Activated naive CD8-positive, alpha-beta T cell treated with anti-CD3 and anti-CD28 coated beads, Interleukin-2, amount 10 ng/mL, durations not matched to agents 7 days and 5 days (primary cell): ENCODE measurements at regions not wholly inside any gene's neighbourhood (a gene's known extent, or its start where the extent isn't known, plus 50 kb on each side); places are given as distances from the start of the nearest gene placed in this dataset.
"Not testable (repeated sequence)": the region's sequence is repeated elsewhere in the genome, so short reads cannot be mapped to it uniquely, and the experiment has no call there.

Experiments used
- ATAC-seq: fragments of 150-1000 bp; cut with Tn5 transposase; one replicate; pipeline ENCODE4 v1.10.0; 2021; ENCODE audit warnings: low read depth, moderate library complexity
- POLR2A ChIA-PET: fragments of 350-600 bp; sonication (Branson Sonifier 250); formaldehyde crosslinking; loops from one replicate; lab custom pipeline; 2021; ENCODE audit warnings: antibody characterized with exemption; lab: Charles Lee
- DNase-seq: peaks from one replicate; pipeline ENCODE4 v3.0.0; 2021
- H3K27ac Mint-ChIP-seq: one replicate; pipeline ENCODE4 v1.8.0; 2022; ENCODE audit warnings: mild to moderate bottlenecking, mixed read lengths
- H3K27me3 Mint-ChIP-seq: one replicate; pipeline ENCODE4 v1.8.0; 2022; ENCODE audit warnings: mild to moderate bottlenecking, moderate library complexity, mixed read lengths
- H3K36me3 Mint-ChIP-seq: one replicate; pipeline ENCODE4 v1.8.0; 2021; ENCODE audit warnings: mild to moderate bottlenecking, mixed read lengths
- H3K4me1 Mint-ChIP-seq: one replicate; pipeline ENCODE4 v1.8.0; 2021; ENCODE audit warnings: mixed read lengths
- H3K4me3 Mint-ChIP-seq: one replicate; pipeline ENCODE4 v1.8.0; 2022; ENCODE audit warnings: mild to moderate bottlenecking, moderate library complexity, mixed read lengths
- H3K9me3 Mint-ChIP-seq: one replicate; pipeline ENCODE4 v1.8.0; 2021; ENCODE audit warnings: mixed read lengths

DNA sequence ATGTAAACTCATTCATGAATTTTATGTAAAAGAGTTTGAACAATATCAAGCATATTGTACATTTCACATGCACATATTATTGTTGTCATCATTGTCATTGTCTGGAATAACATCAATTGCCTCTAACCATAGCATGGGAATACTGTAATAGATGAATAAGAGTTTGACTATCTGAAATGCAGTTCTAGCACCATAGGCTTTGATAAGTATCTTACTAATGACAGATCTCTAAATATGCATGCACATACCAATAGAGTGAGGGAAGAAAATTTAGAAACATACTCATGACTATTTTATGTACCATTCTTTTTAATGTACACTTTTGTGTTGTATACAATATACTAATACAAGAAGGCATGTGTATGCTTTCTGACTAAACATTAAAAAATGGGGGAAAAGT lies 161.6 kb upstream of the SPRY1 start:
- DNase-seq, result no peak
- POLR2A ChIA-PET, result no interaction called here
- no peaks in the 10 kb centered on the region for H3K4me1 Mint-ChIP-seq
- no peak for ATAC-seq
- no peak overlapping the region for H3K4me3 Mint-ChIP-seq
- H3K27me3 Mint-ChIP-seq, result no peaks in the 10 kb centered on the region
- H3K27ac Mint-ChIP-seq, result no peak overlapping the region
- H3K36me3 Mint-ChIP-seq, result peaks cover 13% of the 10 kb centered on the region
- H3K9me3 Mint-ChIP-seq, result peaks cover 6% of the 10 kb centered on the region

DNA sequence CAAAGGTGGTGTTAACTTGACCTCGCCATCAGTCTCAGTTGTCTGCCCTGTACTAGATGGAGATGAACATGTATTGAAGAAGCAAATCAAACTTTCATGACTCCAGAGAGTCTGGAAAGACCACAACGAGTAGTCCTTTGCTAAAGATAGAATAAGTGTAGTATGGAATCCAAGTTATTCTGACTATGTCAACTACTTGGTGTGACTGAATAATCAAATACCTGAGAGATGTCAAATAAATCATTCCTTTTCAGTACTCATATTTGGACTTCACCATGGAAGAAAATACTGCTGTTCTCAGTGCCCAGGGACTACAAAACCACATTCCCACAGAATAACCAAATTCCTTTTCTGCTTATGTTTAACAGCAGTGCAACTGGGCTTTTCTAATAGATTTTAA lies 161.2 kb upstream of the SPRY1 start:
- DNase-seq (no peak), ATAC-seq (no peak)
- no peaks in the 10 kb centered on the region for H3K4me1 Mint-ChIP-seq
- H3K4me3 Mint-ChIP-seq, result no peak overlapping the region
- H3K9me3 Mint-ChIP-seq, result peaks cover 8% of the 10 kb centered on the region
- POLR2A ChIA-PET, result no interaction called here
- peaks cover 8% of the 10 kb centered on the region for H3K36me3 Mint-ChIP-seq
- H3K27ac Mint-ChIP-seq, result no peak overlapping the region
- no peaks in the 10 kb centered on the region for H3K27me3 Mint-ChIP-seq

DNA sequence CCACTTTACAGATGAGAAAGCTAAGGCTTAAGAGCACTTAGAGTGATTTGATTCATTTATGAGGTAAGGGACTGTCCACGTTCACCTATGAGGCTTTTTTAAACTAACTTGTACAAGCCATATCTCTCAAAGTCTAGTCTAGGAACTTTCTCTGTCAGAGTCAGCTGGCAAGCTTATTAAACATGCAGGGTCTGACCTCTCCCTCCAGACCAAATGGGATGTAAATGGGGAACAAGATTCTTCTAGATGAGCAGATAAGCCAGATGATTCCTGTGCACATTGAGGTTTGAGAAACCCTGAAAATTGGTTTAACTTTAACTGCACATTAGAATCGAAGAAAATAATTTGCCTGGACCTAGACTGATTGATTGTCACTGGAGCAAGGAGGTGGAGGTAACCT lies 160.0 kb upstream of the SPRY1 start:
- Mint-ChIP-seq H3K9me3 (peaks cover 8% of the 10 kb centered on the region), H3K27ac (no peak overlapping the region), H3K27me3 (no peaks in the 10 kb centered on the region), H3K36me3 (peaks cover 6% of the 10 kb centered on the region), H3K4me1 (no peaks in the 10 kb centered on the region), H3K4me3 (no peak overlapping the region)
- no peak for ATAC-seq
- DNase-seq, result no peak
- POLR2A ChIA-PET, result no interaction called here

DNA sequence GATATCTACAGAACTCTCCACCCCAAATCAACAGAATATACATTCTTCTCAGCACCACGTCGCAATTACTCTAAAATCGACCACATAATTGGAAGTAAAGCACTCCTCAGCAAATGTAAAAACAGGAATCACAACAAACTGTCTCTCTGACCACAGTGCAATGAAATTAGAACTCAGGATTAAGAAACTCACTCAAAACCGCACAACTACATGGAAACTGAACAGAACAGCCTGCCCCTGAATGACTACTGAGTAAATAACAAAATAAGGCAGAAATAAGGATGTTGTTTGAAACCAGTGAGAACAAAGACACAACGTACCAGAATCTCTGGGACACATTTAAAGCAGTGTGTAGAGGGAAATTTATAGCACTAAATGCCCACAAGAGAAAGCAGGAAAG lies 156.3 kb upstream of the SPRY1 start:
- H3K9me3 Mint-ChIP-seq, H3K36me3 Mint-ChIP-seq, H3K4me3 Mint-ChIP-seq, H3K4me1 Mint-ChIP-seq, H3K27ac Mint-ChIP-seq, ATAC-seq, POLR2A ChIA-PET, DNase-seq, H3K27me3 Mint-ChIP-seq: not testable (repeated sequence)

DNA sequence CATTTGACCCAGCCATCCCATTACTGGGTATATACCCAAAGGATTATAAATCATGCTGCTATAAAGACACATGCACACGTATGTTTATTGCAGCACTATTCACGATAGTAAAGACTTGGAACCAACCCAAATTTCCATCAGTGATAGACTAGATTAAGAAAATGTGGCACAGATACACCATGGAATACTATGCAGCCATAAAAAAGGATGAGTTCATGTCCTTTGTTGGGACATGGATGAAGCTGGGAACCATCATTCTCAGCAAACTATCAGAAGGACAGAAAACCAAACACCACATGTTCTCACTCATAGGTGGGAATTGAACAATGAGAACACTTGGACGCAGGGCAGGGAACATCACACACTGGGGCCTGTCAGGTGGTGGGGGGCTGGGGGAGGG lies 153.4 kb upstream of the SPRY1 start:
- H3K27ac Mint-ChIP-seq, H3K4me1 Mint-ChIP-seq, H3K36me3 Mint-ChIP-seq, POLR2A ChIA-PET, DNase-seq, H3K27me3 Mint-ChIP-seq, H3K4me3 Mint-ChIP-seq, H3K9me3 Mint-ChIP-seq, ATAC-seq: not testable (repeated sequence)

DNA sequence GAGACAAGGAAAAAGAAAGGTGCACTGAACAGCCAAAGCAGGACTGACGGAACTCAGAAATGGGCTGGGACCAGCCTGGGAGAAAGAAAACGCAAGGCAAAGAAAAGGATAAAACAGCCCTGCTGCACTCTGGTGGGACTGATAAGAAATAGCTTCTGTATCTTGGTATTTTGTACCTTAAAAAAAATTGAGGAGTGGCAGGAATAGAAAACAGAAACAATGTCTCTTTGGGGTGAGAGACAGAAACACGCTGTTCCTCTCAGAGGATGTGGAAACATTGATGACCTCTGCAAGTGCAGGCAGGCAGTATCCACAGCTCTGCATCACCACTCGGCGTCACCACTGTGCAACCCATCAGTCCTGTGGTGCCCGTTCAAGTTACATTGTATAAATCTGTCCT lies 152.5 kb upstream of the SPRY1 start:
- DNase-seq, result no peak
- peaks cover under 1% of the 10 kb centered on the region for H3K36me3 Mint-ChIP-seq
- ATAC-seq, result no peak
- no peaks in the 10 kb centered on the region for H3K27me3 Mint-ChIP-seq
- POLR2A ChIA-PET, result no interaction called here
- H3K9me3 Mint-ChIP-seq, result peaks cover 6% of the 10 kb centered on the region
- no peak overlapping the region for H3K27ac Mint-ChIP-seq
- peaks cover 2% of the 10 kb centered on the region for H3K4me1 Mint-ChIP-seq
- H3K4me3 Mint-ChIP-seq, result no peak overlapping the region

DNA sequence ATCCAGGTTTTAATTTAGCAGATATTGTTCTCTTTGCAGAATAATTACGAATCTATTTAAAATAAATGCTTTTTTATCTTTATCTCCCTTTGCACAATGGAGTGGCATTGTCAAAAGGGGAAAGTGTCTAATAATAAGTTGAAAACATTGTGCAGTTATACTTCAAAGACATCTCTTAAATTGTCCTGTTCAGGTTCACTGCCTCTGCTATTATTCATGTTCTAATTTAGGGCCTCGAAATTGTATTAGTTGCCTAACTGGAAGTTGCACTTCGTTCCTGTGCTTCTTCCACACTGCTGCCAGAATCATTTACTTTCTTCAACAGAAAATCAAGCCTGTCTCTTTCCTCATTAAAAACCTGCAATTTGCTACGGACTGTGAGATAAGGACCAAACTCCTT lies 150.5 kb upstream of the SPRY1 start:
- H3K27me3 Mint-ChIP-seq, result no peaks in the 10 kb centered on the region
- DNase-seq (no peak), ATAC-seq (no peak)
- H3K36me3 Mint-ChIP-seq, result no peaks in the 10 kb centered on the region
- no peak overlapping the region for H3K27ac Mint-ChIP-seq
- H3K4me1 Mint-ChIP-seq, result peaks cover 2% of the 10 kb centered on the region
- H3K9me3 Mint-ChIP-seq, result peaks cover 2% of the 10 kb centered on the region
- POLR2A ChIA-PET, result no interaction called here
- H3K4me3 Mint-ChIP-seq, result no peak overlapping the region

DNA sequence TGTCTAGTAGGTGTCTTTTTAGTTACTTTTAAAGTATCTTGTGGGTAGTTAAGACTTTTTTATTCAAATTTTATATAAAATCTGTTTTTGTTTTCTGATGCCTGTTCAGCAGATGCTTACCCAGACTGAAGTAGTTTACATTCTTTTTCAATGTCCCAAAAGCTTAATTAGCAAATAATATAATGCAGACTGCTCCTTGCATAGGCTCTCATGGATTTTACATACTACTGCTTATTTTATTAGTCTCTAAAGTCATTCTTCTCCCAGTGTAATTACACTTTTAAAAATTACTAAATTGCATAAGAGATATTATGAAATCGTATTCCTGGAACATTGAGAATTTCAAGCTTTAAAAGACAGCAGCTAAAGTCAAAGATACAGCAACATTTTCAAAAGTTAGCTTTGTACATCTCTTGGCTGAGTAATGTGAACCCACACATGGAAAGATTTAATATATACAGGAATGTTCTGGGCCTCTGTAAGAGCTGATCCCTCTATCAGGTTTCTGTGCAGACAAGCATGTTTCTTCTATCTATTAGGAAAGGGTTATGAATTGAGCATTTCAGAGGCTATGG lies 148.4 kb upstream of the SPRY1 start:
- Mint-ChIP-seq H3K9me3 (no peaks in the 10 kb centered on the region), H3K36me3 (no peaks in the 10 kb centered on the region), H3K4me1 (peaks cover 2% of the 10 kb centered on the region), H3K27ac (no peak overlapping the region), H3K27me3 (no peaks in the 10 kb centered on the region), H3K4me3 (no peak overlapping the region)
- DNase-seq (no peak), ATAC-seq (no peak)
- POLR2A ChIA-PET, result no interaction called here

DNA sequence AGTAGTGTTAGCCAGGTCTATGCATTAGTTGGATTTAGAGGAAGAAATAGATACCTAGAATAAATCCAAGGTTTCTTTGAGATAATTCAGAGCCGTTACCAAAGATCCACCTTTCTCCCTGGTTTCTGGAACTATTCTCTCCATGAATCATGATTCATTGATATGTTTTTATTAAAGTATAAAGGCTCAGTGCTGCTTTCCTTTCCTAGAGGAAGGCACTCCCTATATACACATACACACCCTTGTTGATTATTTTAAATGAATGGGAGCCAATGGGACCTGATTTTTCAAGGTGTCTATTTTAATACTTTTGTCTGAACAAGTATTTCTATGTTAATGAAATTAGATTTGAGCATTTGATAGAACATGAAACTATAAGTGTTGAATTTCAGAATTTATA lies 146.8 kb upstream of the SPRY1 start:
- no peaks in the 10 kb centered on the region for H3K36me3 Mint-ChIP-seq
- H3K4me1 Mint-ChIP-seq, result no peaks in the 10 kb centered on the region
- no peak for ATAC-seq
- H3K9me3 Mint-ChIP-seq, result no peaks in the 10 kb centered on the region
- H3K4me3 Mint-ChIP-seq, result no peak overlapping the region
- POLR2A ChIA-PET, result no interaction called here
- H3K27me3 Mint-ChIP-seq, result no peaks in the 10 kb centered on the region
- no peak overlapping the region for H3K27ac Mint-ChIP-seq
- no peak for DNase-seq

DNA sequence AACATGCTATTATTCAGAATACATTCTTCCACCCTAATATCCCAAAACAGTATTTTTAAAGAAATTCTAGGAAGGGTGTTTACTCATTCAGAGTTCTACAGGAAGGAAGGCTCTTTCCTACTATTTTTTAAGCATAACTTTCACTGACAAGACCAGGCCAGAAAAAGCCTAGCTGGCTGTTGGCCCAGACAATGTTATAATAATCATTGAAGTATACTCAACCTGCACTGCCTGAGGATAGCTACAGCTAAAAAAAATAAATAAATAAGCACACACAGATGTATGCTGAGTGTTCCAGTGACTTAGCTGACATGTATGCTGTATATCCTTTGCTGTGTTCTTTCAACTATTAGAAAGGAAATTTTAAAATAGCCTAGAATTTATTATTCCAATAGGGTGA lies 145.8 kb upstream of the SPRY1 start:
- H3K4me1 Mint-ChIP-seq, result peaks cover under 1% of the 10 kb centered on the region
- no peaks in the 10 kb centered on the region for H3K36me3 Mint-ChIP-seq
- DNase-seq (no peak), ATAC-seq (no peak)
- H3K27ac Mint-ChIP-seq, result no peak overlapping the region
- POLR2A ChIA-PET, result no interaction called here
- no peaks in the 10 kb centered on the region for H3K9me3 Mint-ChIP-seq
- no peaks in the 10 kb centered on the region for H3K27me3 Mint-ChIP-seq
- H3K4me3 Mint-ChIP-seq, result no peak overlapping the region

DNA sequence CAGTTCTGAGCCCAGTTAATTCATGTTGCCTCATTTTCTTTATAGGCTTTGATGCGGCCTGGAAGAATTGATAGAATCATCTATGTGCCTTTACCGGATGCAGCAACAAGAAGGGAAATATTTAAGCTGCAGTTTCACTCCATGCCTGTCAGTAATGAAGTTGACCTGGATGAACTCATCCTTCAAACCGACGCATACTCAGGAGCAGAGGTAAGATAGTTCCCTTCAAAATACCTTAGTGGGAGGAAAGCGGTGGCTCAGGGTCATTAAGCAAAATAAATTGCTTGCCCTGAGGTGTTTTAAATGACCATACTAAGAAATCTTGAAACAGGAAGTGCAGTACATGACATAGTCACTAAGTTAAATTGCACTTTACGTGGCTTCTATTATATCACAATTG lies 140.6 kb upstream of the SPRY1 start:
- H3K4me1 Mint-ChIP-seq, result peaks cover 3% of the 10 kb centered on the region
- H3K9me3 Mint-ChIP-seq, result no peaks in the 10 kb centered on the region
- no peak for DNase-seq
- POLR2A ChIA-PET, result no interaction called here
- peaks cover 10% of the 10 kb centered on the region for H3K36me3 Mint-ChIP-seq
- ATAC-seq, result no peak
- H3K27ac Mint-ChIP-seq, result no peak overlapping the region
- no peak overlapping the region for H3K4me3 Mint-ChIP-seq
- H3K27me3 Mint-ChIP-seq, result no peaks in the 10 kb centered on the region

DNA sequence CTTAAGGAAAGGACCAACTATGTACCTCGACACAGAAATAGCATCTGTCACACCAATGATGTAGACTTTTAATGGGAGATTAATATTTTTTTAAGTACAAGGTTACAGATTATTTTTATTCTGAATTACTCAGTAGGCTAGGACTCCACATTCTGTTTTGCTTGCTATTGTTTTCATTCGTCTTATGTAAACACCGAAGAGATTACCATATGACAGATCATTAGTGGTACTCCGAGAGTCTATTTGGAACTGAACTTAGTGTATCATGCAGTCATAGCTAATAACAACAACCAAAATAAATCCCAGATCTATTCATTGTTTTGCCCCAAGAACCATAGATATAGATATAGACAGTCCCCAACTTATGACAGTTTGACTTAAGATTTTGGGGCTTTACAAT lies 139.7 kb upstream of the SPRY1 start:
- no peaks in the 10 kb centered on the region for H3K27me3 Mint-ChIP-seq
- no peaks in the 10 kb centered on the region for H3K9me3 Mint-ChIP-seq
- no peak overlapping the region for H3K27ac Mint-ChIP-seq
- no peak for DNase-seq
- peaks cover 10% of the 10 kb centered on the region for H3K36me3 Mint-ChIP-seq
- no peak for ATAC-seq
- POLR2A ChIA-PET, result no interaction called here
- H3K4me1 Mint-ChIP-seq, result peaks cover 3% of the 10 kb centered on the region
- no peak overlapping the region for H3K4me3 Mint-ChIP-seq

DNA sequence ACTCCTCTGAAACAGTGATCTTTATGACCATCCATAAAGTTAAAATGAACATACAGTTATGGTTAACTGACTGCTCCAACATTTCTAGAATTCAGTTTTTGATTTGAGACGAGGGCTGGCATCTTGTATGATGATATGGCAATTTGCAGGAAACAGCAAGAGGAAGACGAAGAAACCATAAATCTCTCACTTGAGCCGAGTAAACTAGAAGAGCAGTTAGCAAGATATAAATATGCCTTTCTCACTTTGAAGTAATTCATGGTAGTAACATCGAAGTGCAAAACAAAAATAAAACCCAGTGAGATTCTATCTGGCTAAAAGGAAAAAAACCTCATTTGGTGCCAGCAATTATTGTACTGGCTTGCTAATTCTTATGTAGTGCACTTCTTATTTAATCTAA lies 139.0 kb upstream of the SPRY1 start:
- Mint-ChIP-seq H3K9me3 (no peaks in the 10 kb centered on the region), H3K4me3 (no peak overlapping the region), H3K4me1 (peaks cover 3% of the 10 kb centered on the region), H3K27me3 (no peaks in the 10 kb centered on the region), H3K36me3 (peaks cover 14% of the 10 kb centered on the region), H3K27ac (no peak overlapping the region)
- no peak for ATAC-seq
- POLR2A ChIA-PET, result no interaction called here
- no peak for DNase-seq

DNA sequence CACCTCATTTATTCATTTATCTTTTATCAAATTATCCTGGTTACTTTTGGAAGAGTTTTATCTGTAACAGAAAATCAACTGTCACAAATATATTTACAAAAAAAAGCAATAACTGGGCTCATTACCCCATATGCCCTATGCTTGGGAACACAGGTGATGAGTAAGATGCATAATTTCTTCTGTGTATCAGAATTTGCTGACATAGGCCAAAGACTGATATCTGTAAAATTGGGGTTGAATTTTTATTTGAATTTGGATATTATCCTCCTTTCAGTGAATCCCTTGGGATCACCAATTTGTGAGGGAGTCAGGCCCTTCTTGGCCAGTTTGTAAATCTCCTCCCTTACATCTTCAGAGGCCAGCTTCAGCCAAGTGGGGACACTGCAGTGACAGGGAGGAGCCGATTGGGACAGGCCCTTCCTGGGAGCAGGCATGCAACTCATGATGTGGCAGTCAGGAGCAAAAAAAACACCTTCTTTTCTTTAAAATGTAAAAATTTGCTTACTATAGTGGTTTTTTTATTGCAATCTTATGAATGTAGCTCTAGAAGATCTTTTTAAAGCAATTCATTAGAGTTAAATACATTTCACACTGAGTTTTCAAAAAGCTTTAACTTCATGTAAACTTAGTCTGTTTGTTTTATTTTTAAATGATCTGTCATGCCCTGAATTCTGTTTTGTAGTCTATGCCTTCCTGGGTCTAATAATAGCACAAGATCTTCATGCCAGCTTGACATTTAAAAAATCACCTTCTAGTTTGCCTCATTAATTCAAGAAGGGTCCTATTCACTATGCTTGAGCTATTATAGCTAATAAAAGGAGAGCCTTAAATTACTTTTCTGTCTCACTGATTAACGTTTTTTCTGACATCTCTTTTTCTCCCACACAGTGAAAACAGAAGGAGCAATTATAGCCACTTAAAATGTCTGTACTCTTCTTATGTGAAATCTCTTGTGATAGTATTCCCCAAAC lies 136.6 kb upstream of the SPRY1 start:
- POLR2A ChIA-PET, result no interaction called here
- Mint-ChIP-seq H3K9me3 (no peaks in the 10 kb centered on the region), H3K4me1 (peaks cover 3% of the 10 kb centered on the region), H3K27ac (no peak overlapping the region), H3K36me3 (peaks cover 19% of the 10 kb centered on the region), H3K27me3 (no peaks in the 10 kb centered on the region), H3K4me3 (no peak overlapping the region)
- no peak for DNase-seq
- no peak for ATAC-seq
